H1 (cell line): ENCODE measurements at regions not wholly inside any gene's neighbourhood (a gene's known extent, or its start where the extent isn't known, plus 50 kb on each side); places are given as distances from the start of the nearest gene placed in this dataset.
"Not testable (repeated sequence)": the region's sequence is repeated elsewhere in the genome, so short reads cannot be mapped to it uniquely, and the experiment has no call there.

Experiments
- CTCF ChIA-PET: fragments of 300-600 bp; sonication (Branson Sonifier 250); formaldehyde crosslinking; loops from one replicate; lab custom pipeline; 2021; ENCODE audit not compliant: partially characterized antibody; lab: Charles Lee
- POLR2A ChIA-PET: fragments of 300-600 bp; sonication (Branson Sonifier 250); formaldehyde crosslinking; loops from one replicate; lab custom pipeline; 2021; ENCODE audit warnings: inconsistent platforms; ENCODE audit not compliant: partially characterized antibody; lab: Charles Lee
- DNase-seq, 2 experiments: peaks; one replicate each; pipeline versions ENCODE4 v3.0.0 to v3.0.0-alpha.2; 2010 to 2022; ENCODE audit warnings: low spot score in 2 of 2, low read depth in 1 of 2, mixed read lengths in 1 of 2
- FAIRE-seq: peaks from 2 replicates; lab custom pipeline; 2011; peaks lifted over from hg19 to GRCh38; lab: Jason Lieb, UNC
- H2AFZ ChIP-seq: 2 replicates; pipeline ENCODE4 v1.8.1; 2012; ENCODE audit warnings: low read length, inconsistent platforms
- H2AK5ac ChIP-seq: 2 replicates; pipeline ENCODE4 v1.6.1; 2013; ENCODE audit warnings: low read depth, low read length
- H2BK120ac ChIP-seq: replicated peaks from 2 replicates; pipeline ENCODE3; 2013; ENCODE audit warnings: low read depth, low read length, inconsistent platforms
- H2BK12ac ChIP-seq: 2 replicates; pipeline ENCODE4 v1.6.1; 2013; ENCODE audit warnings: low read depth, low read length
- H2BK15ac ChIP-seq: 2 replicates; pipeline ENCODE4 v1.6.1; 2013; ENCODE audit warnings: low read length
- H2BK20ac ChIP-seq: 2 replicates; pipeline ENCODE4 v1.6.1; 2013; ENCODE audit warnings: low read length
- H2BK5ac ChIP-seq: 2 replicates; pipeline ENCODE4 v1.6.1; 2013; ENCODE audit warnings: low read depth, low read length
- H3K14ac ChIP-seq: 2 replicates; pipeline ENCODE4 v1.6.1; 2013; ENCODE audit warnings: inconsistent platforms; ENCODE audit not compliant: insufficient read length
- H3K18ac ChIP-seq: 2 replicates; pipeline ENCODE4 v1.6.1; 2013; ENCODE audit warnings: low read length; ENCODE audit errors: extremely low read depth
- H3K23ac ChIP-seq: 2 replicates; pipeline ENCODE4 v1.6.1; 2013; ENCODE audit warnings: inconsistent platforms; ENCODE audit not compliant: insufficient read length
- H3K23me2 ChIP-seq: 2 replicates; pipeline ENCODE4 v1.6.1; 2013; ENCODE audit warnings: low read depth, low read length
- H3K27ac ChIP-seq: 2 replicates; pipeline ENCODE4 v1.6.1; 2011; ENCODE audit warnings: low read depth, low read length, inconsistent platforms
- H3K27me3 ChIP-seq, 4 experiments: replicated peaks in 1 of 4; 1 replicate in 1 of 4; 2 replicates in 3 of 4; pipeline versions ENCODE4 v1.6.1 to v1.8.1; 2011 to 2013; ENCODE audit warnings: low read length in 3 of 4, mild to moderate bottlenecking in 3 of 4, inconsistent platforms in 2 of 4, mixed read lengths in 2 of 4, moderate library complexity in 1 of 4; ENCODE audit not compliant: control insufficient read depth in 3 of 4, insufficient read depth in 3 of 4; ENCODE audit errors: extremely low read depth in 1 of 4
- H3K36me3 ChIP-seq, 4 experiments: 2 replicates each; pipeline versions ENCODE4 v1.6.1 to v1.8.1; 2011 to 2013; ENCODE audit warnings: mild to moderate bottlenecking in 4 of 4, low read length in 3 of 4, moderate library complexity in 2 of 4, control low read depth in 1 of 4, inconsistent platforms in 1 of 4; ENCODE audit not compliant: insufficient read depth in 4 of 4, control insufficient read depth in 2 of 4
- H3K4ac ChIP-seq: replicated peaks from 2 replicates; pipeline ENCODE3; 2013; ENCODE audit warnings: low read length, low read depth, mixed read lengths, inconsistent platforms; ENCODE audit not compliant: insufficient read length
- H3K4me1 ChIP-seq, 4 experiments: replicated peaks in 1 of 4; 1 replicate in 1 of 4; 2 replicates in 3 of 4; pipeline versions ENCODE4 v1.6.1 to v1.8.1; 2011 to 2013; ENCODE audit warnings: low read length in 3 of 4, inconsistent platforms in 2 of 4, mixed read lengths in 1 of 4; ENCODE audit not compliant: insufficient read depth in 4 of 4, control insufficient read depth in 3 of 4
- H3K4me2 ChIP-seq, 2 experiments: 2 replicates each; pipeline versions ENCODE4 v1.6.1 to v1.8.1; 2011 to 2013; ENCODE audit warnings: low read depth in 2 of 2, low read length in 2 of 2, control low read depth in 1 of 2, inconsistent platforms in 1 of 2, mild to moderate bottlenecking in 1 of 2; ENCODE audit not compliant: insufficient read depth in 1 of 2
- H3K4me3 ChIP-seq, 4 experiments: fragments of 200-600, 300-600 bp in 1 of 4; sonication (generic), shearing (Covaris generic), sonication (Bioruptor Twin) in 1 of 4; 2 replicates each; pipeline versions ENCODE4 v1.5.1 to v1.8.1; 2011 to 2016; ENCODE audit warnings: low read length in 4 of 4, low read depth in 3 of 4, control low read depth in 2 of 4, inconsistent platforms in 2 of 4, mild to moderate bottlenecking in 2 of 4, mixed read lengths in 1 of 4, moderate library complexity in 1 of 4; ENCODE audit not compliant: insufficient read depth in 2 of 4; ENCODE audit errors: extremely low read depth in 1 of 4
- H3K56ac ChIP-seq: replicated peaks from 2 replicates; pipeline ENCODE3; 2013; ENCODE audit warnings: low read depth, mild to moderate bottlenecking, mixed read lengths, low read length, inconsistent platforms; ENCODE audit not compliant: insufficient read length
- H3K79me1 ChIP-seq: 2 replicates; pipeline ENCODE4 v1.6.1; 2013; ENCODE audit warnings: low read depth, low read length, control low read depth
- H3K79me2 ChIP-seq, 2 experiments: 2 replicates each; pipeline versions ENCODE4 v1.6.1 to v1.8.1; 2012 to 2013; ENCODE audit warnings: low read length in 2 of 2, mild to moderate bottlenecking in 2 of 2, inconsistent platforms in 1 of 2; ENCODE audit not compliant: insufficient read depth in 2 of 2, control insufficient read depth in 1 of 2
- H3K9ac ChIP-seq, 4 experiments: replicated peaks in 1 of 4; 1 replicate in 1 of 4; 2 replicates in 3 of 4; pipeline versions ENCODE4 v1.6.1 to v1.8.1; 2011 to 2013; ENCODE audit warnings: low read depth in 3 of 4, low read length in 3 of 4, control low read depth in 2 of 4, mild to moderate bottlenecking in 2 of 4, moderate library complexity in 2 of 4, inconsistent platforms in 1 of 4; ENCODE audit errors: extremely low read depth in 1 of 4
- H3K9me3 ChIP-seq, 2 experiments: 2 replicates each; pipeline versions ENCODE4 v1.6.1 to v1.8.1; 2012 to 2013; ENCODE audit warnings: mild to moderate bottlenecking in 2 of 2, moderate library complexity in 2 of 2, control low read depth in 1 of 2, inconsistent platforms in 1 of 2, low read depth in 1 of 2, low read length in 1 of 2, mixed read lengths in 1 of 2; ENCODE audit not compliant: insufficient read depth in 2 of 2
- H4K20me1 ChIP-seq, 2 experiments: replicated peaks in 1 of 2; 2 replicates each; pipeline versions ENCODE3 to v1.8.1; 2011 to 2013; ENCODE audit warnings: inconsistent platforms in 2 of 2, low read length in 2 of 2, mild to moderate bottlenecking in 1 of 2; ENCODE audit not compliant: insufficient read depth in 2 of 2, control insufficient read depth in 1 of 2
- H4K5ac ChIP-seq: 2 replicates; pipeline ENCODE4 v1.6.1; 2013; ENCODE audit warnings: low read length, low read depth, mixed read lengths, inconsistent platforms; ENCODE audit not compliant: insufficient read length
- H4K8ac ChIP-seq: 2 replicates; pipeline ENCODE4 v1.8.0; 2013; ENCODE audit warnings: mild to moderate bottlenecking, moderate library complexity, low read length, inconsistent platforms; ENCODE audit not compliant: insufficient read depth; ENCODE audit errors: extremely low read depth
- H4K91ac ChIP-seq: replicated peaks from 2 replicates; pipeline ENCODE3; 2013; ENCODE audit warnings: low read length, mixed read lengths, inconsistent platforms; ENCODE audit not compliant: insufficient read length
- WGBS, 2 experiments: shearing (Covaris generic) in 1 of 2; methylation state at CpG; one replicate each; pipeline versions ENCODE4 v1.1.6 to v1.1.7; 2013 to 2015; ENCODE audit warnings: low lambda C conversion rate in 2 of 2, mixed read lengths in 2 of 2, inconsistent platforms in 1 of 2, low coverage in 1 of 2, missing lambda C conversion rate in 1 of 2; ENCODE audit not compliant: insufficient replicate concordance in 2 of 2, insufficient coverage in 1 of 2, insufficient read length in 1 of 2; ENCODE audit errors: extremely low coverage in 1 of 2, missing lambda C conversion rate in 1 of 2; 5-methylcytosine and 5-hydroxymethylcytosine counted together

- WGBS, 2 experiments, result 91% methylated on average over 2 of the region's 2 CpGs; no CpG with 5 or more reads in 1 of the 2 experiments
- FAIRE-seq, result peak; percentile 62
- H3K4me1 ChIP-seq, result not testable (repeated sequence)
Observed at GRCh38 chr3:75323936-75324335, 340.2 kb upstream of the FRG2C start.

More at GRCh38 chr3:75323936-75324335, 340.2 kb upstream of the FRG2C start:
- H3K36me3 ChIP-seq, H3K4me3 ChIP-seq, POLR2A ChIA-PET, H3K18ac ChIP-seq, H3K9me3 ChIP-seq, H2BK12ac ChIP-seq, H4K20me1 ChIP-seq, H2BK20ac ChIP-seq, H4K91ac ChIP-seq, DNase-seq, H3K23ac ChIP-seq, H3K79me1 ChIP-seq, H2BK5ac ChIP-seq, H3K4me2 ChIP-seq, H3K9ac ChIP-seq, H3K56ac ChIP-seq, H3K14ac ChIP-seq, H4K5ac ChIP-seq, H3K79me2 ChIP-seq, H2AK5ac ChIP-seq, H3K27ac ChIP-seq, H3K27me3 ChIP-seq, H4K8ac ChIP-seq, H3K23me2 ChIP-seq, H2AFZ ChIP-seq, H2BK15ac ChIP-seq, H3K4ac ChIP-seq, H2BK120ac ChIP-seq: not testable (repeated sequence)
- CTCF ChIA-PET, result interaction anchor here (1.2 to 1.3 kb wide), 2 partner anchors 19 to 31 kb away, joined by 3 read pairs; no protein-coding TSS in a partner anchor
